Fibroblast of pulmonary artery (primary cell): ENCODE measurements at regions not wholly inside any gene's neighbourhood (a gene's known extent, or its start where the extent isn't known, plus 50 kb on each side); places are given as distances from the start of the nearest gene placed in this dataset.
"Not testable (repeated sequence)": the region's sequence is repeated elsewhere in the genome, so short reads cannot be mapped to it uniquely, and the experiment has no call there.

ENCODE experiments used
- DNase-seq: peaks from one replicate; pipeline ENCODE4 v3.0.0-alpha.2; 2010; ENCODE audit warnings: low read depth
- H3K4me3 ChIP-seq: replicated peaks from 2 replicates; pipeline ENCODE4 v1.5.1; 2011; ENCODE audit warnings: low read depth, mild to moderate bottlenecking, control low read depth, low read length, moderate library complexity
- CTCF ChIP-seq: IDR thresholded peaks from 2 replicates; pipeline ENCODE4 v1.5.1; 2011; ENCODE audit warnings: mild to moderate bottlenecking, control low read depth, low read length, inconsistent platforms; ENCODE audit errors: missing control alignments

GRCh38 chr9:134531220-134531970 is 110.2 kb upstream of the COL5A1 start:
- no peak for DNase-seq
- H3K4me3 ChIP-seq, result no peak overlapping the region
- no peak for TF ChIP-seq CTCF

- DNase-seq, result no peak
- no peak overlapping the region for H3K4me3 ChIP-seq
- TF ChIP-seq CTCF, result no peak
These were observed 109.5 kb upstream of the COL5A1 start for GRCh38 chr9:134532084-134532483.

GRCh38 chr9:134532661-134533060 is 108.9 kb upstream of the COL5A1 start:
- not testable (repeated sequence) for H3K4me3 ChIP-seq, DNase-seq

GRCh38 chr9:134533850-134534588 is 107.6 kb upstream of the COL5A1 start:
- TF ChIP-seq CTCF, result no peak
- DNase-seq, result no peak
- no peak overlapping the region for H3K4me3 ChIP-seq

- H3K4me3 ChIP-seq, result no peak overlapping the region
- DNase-seq, result no peak
- no peak for TF ChIP-seq CTCF
These were observed 106.9 kb upstream of the COL5A1 start for GRCh38 chr9:134534661-134535080.

- TF ChIP-seq CTCF, result no peak
- no peak overlapping the region for H3K4me3 ChIP-seq
- DNase-seq, result no peak
These were observed 106.4 kb upstream of the COL5A1 start for GRCh38 chr9:134535171-134535570.

GRCh38 chr9:134536101-134536900 is 105.3 kb upstream of the COL5A1 start:
- no peak for TF ChIP-seq CTCF
- no peak overlapping the region for H3K4me3 ChIP-seq
- peak; percentile 55 for DNase-seq
